NT2/D1 (cell line): ENCODE measurements at regions not wholly inside any gene's neighbourhood (a gene's known extent, or its start where the extent isn't known, plus 50 kb on each side); places are given as distances from the start of the nearest gene placed in this dataset.

ENCODE experiments used
- SUZ12 ChIP-seq: IDR thresholded peaks from 2 replicates; pipeline ENCODE4 v1.6.1; 2011; ENCODE audit not compliant: insufficient read length, insufficient read depth; ENCODE audit errors: extremely low read depth
- YY1 ChIP-seq: IDR thresholded peaks from 2 replicates; pipeline ENCODE4 v1.6.1; 2011; ENCODE audit not compliant: insufficient read length, insufficient read depth
- ZNF274 ChIP-seq: IDR thresholded peaks from 2 replicates; pipeline ENCODE4 v1.6.1; 2011; ENCODE audit warnings: mild to moderate bottlenecking, low read depth, low read length

DNA sequence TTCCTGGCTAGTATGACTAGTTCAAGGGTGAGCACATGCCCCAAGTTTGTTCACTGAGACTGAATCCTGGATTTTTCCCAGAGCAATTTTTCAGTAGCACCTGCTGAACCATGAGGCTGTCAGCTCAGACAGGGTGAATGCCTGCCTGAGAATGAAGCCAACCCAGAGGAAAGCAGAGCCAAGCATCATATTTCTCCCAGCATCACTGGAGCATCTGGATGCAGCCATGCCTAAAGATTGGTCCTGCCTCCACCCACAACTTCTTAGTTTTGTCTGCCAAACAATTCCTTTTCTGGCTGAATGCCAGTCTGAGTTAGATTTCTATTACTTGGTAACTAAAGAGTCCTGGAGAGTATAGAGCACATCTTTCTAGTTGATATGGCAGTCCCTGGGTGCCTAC, 343.6 kb downstream of the CSNK1G3 start:
- no peak for TF ChIP-seq ZNF274
- TF ChIP-seq SUZ12, result no peak
- no peak for TF ChIP-seq YY1
